Peyer's patch (tissue), 4 donors: ENCODE measurements at regions not wholly inside any gene's neighbourhood (a gene's known extent, or its start where the extent isn't known, plus 50 kb on each side); places are given as distances from the start of the nearest gene placed in this dataset.

Experiments
- DNase-seq, 3 donors: peaks; one replicate each; pipeline ENCODE4 v3.0.0-alpha.2; 2017 to 2019
- H3K27ac ChIP-seq, 4 donors: fragments of 200-600 bp; sonication (generic); one replicate each; pipeline ENCODE4 v1.5.1; 2016 to 2019
- H3K27me3 ChIP-seq, 2 donors: fragments of 200-600 bp; sonication (generic); one replicate each; pipeline ENCODE4 v1.5.1; 2019
- H3K36me3 ChIP-seq, 3 donors: fragments of 200-600 bp; sonication (generic); one replicate each; pipeline ENCODE4 v1.5.1; 2016 to 2019
- H3K4me1 ChIP-seq, 4 donors: fragments of 200-600 bp; sonication (generic); one replicate each; pipeline ENCODE4 v1.5.1; 2016 to 2019
- H3K4me3 ChIP-seq, 4 donors: fragments of 200-600 bp; sonication (generic); 1 replicate in 3 of 4; 2 replicates in 1 of 4; pipeline ENCODE4 v1.5.1; 2016 to 2019; ENCODE audit warnings: mild to moderate bottlenecking in 1 of 4
- H3K9me3 ChIP-seq, 4 donors: fragments of 200-600 bp; sonication (generic); one replicate each; pipeline ENCODE4 v1.5.1; 2016 to 2019; ENCODE audit warnings: mild to moderate bottlenecking in 1 of 4
- POLR2A ChIP-seq, 2 donors: fragments of 450-650 bp; IDR thresholded peaks; one replicate each; pipeline ENCODE4 v1.5.1; 2017; ENCODE audit warnings: antibody characterized with exemption in 2 of 2, mild to moderate bottlenecking in 2 of 2, moderate library complexity in 2 of 2
- TF ChIP-seq, protein P1 (sequence below), 6 experiments: fragments of 450-650 bp in 4 of 6; fragments of 200-600 bp in 2 of 6; sonication (generic) in 1 of 6; IDR thresholded peaks; one replicate each; pipeline ENCODE4 v1.5.1; 2017 to 2019; ENCODE audit warnings: antibody characterized with exemption in 6 of 6, mild to moderate bottlenecking in 3 of 6, moderate library complexity in 1 of 6

DNA sequence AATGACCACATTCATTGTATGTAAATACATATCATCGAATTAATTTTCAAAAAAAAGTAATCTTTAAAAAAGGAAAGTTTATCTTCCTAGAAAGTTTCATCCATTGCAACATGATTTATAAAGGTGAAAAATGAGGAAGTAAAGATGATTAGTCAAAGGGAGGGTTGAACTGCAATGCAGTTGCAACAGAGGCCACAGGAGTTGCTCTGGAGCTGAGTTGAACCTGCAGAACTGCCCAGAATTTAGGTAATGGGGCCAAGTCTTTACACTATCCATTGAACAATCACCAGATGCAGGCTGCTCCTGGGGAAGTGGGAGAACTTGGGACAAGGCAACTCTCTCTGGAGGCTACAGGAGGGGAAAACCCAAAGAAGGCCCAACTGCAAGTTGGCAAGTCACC lies 390.7 kb downstream of the METTL4 start:
- Histone ChIP-seq H3K27me3 (no peaks in the 10 kb centered on the region), H3K4me1 (no peaks in the 10 kb centered on the region), H3K9me3 (no peaks in the 10 kb centered on the region), H3K4me3 (no peak overlapping the region), H3K27ac (no peak overlapping the region), H3K36me3 (no peaks in the 10 kb centered on the region)
- no peak for DNase-seq
- no peak for TF ChIP-seq POLR2A (IDR thresholded peaks at IDR 0.05)

DNA sequence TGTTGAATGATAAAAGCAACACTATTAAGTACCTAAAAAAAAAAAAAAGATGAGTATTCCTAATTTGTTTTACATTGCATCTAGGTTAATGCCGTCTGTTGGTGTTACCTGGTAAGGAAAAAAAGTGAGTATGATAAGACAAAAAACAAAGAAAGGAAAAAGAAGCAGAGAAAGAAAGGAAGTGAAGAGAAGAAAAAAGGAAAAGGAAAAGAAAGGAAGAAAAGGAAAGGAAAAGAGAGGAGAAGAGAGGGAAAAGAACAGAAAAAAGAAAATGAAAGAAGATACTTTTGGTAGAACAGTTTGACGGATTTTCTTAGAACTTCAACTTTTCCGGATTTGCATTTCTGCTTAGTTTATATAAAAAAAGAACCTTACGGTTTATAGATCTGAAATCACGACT lies 387.9 kb downstream of the METTL4 start:
- Histone ChIP-seq H3K9me3 (no peaks in the 10 kb centered on the region), H3K27ac (no peak overlapping the region), H3K27me3 (no peaks in the 10 kb centered on the region), H3K4me1 (no peaks in the 10 kb centered on the region), H3K36me3 (no peaks in the 10 kb centered on the region), H3K4me3 (no peak overlapping the region)
- TF ChIP-seq POLR2A (IDR thresholded peaks at IDR 0.05), result no peak
- TF ChIP-seq, protein P1, sequence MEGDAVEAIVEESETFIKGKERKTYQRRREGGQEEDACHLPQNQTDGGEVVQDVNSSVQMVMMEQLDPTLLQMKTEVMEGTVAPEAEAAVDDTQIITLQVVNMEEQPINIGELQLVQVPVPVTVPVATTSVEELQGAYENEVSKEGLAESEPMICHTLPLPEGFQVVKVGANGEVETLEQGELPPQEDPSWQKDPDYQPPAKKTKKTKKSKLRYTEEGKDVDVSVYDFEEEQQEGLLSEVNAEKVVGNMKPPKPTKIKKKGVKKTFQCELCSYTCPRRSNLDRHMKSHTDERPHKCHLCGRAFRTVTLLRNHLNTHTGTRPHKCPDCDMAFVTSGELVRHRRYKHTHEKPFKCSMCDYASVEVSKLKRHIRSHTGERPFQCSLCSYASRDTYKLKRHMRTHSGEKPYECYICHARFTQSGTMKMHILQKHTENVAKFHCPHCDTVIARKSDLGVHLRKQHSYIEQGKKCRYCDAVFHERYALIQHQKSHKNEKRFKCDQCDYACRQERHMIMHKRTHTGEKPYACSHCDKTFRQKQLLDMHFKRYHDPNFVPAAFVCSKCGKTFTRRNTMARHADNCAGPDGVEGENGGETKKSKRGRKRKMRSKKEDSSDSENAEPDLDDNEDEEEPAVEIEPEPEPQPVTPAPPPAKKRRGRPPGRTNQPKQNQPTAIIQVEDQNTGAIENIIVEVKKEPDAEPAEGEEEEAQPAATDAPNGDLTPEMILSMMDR (IDR thresholded peaks at IDR 0.05), result no peak
- no peak for DNase-seq

DNA sequence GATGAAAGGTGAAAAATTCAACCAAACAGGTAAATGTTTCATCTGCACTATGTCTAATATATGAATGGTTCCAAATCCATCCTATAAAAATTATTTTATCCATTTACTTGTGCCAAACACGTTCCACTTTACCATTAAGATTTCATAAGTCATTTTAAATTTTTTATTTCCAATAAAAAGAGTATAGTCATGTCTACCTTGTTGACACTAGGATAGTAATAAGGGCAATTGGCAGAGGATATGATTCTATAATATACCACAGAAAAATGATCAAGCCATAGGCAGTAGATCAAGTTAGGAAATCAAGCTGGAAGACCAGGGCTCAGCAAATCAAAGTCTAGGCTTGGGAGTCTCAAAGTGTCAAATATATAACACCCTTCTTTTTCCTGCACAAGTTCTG lies 384.3 kb downstream of the METTL4 start:
- TF ChIP-seq, protein P1 (IDR thresholded peaks at IDR 0.05), result no peak
- TF ChIP-seq POLR2A (IDR thresholded peaks at IDR 0.05), result no peak
- no peak overlapping the region for H3K4me3 ChIP-seq
- no peaks in the 10 kb centered on the region for H3K4me1 ChIP-seq
- no peaks in the 10 kb centered on the region for H3K36me3 ChIP-seq
- H3K27me3 ChIP-seq, result no peaks in the 10 kb centered on the region
- H3K9me3 ChIP-seq, result no peaks in the 10 kb centered on the region
- DNase-seq, result no peak
- no peak overlapping the region for H3K27ac ChIP-seq

DNA sequence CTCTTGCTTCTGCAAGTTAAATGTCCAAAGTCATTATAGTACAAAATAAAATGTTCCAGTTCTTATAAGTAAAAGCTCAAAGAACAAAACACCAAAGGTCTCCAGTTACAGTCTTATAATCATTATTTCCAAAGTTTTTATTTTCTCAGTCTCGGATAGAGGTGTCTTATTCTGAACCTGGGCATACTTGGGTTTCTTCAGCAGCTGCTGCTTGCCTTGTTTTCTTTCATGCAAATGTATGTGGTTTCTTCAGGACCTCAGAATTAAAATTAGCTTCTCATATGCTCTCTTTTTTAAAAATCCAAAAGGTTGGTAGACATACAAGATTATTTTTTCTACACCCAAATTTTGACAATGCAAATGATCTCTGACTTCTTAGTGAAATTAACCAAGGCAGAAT lies 383.0 kb downstream of the METTL4 start:
- H3K4me1 ChIP-seq, result no peaks in the 10 kb centered on the region
- no peak overlapping the region for H3K4me3 ChIP-seq
- DNase-seq, result no peak
- no peaks in the 10 kb centered on the region for H3K36me3 ChIP-seq
- no peak overlapping the region for H3K27ac ChIP-seq
- no peaks in the 10 kb centered on the region for H3K27me3 ChIP-seq
- no peaks in the 10 kb centered on the region for H3K9me3 ChIP-seq
- no peak for TF ChIP-seq POLR2A (IDR thresholded peaks at IDR 0.05)
- TF ChIP-seq, protein P1 (IDR thresholded peaks at IDR 0.05), result no peak

DNA sequence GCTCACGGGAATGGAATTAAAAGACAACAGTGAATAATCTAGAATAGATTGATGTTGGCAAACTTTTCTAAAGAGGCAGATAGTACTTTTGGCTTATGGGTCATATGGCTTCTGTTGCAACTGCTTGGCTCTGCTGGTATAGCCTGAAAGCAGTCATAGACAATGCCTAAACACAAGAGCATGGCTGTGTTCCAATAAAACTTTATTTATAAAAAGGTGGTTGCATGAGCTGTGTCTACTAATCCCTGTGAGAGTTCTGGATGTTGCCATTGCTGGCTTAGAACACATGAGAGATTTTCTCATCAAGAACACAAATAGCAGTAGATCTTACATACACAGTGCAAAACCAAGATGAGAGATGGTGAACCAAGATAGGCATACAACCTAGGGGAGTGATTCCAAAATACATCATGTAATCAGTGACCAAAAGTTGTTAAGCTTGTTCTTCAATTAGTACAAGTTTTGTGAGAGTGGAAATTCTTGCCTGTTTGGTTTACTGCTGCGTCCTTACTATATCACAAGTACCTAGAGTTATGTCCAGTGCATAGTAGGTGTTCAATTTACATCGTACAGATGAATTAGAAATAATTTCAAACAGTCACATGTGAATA lies 380.0 kb downstream of the METTL4 start:
- Histone ChIP-seq H3K27me3 (no peaks in the 10 kb centered on the region), H3K36me3 (no peaks in the 10 kb centered on the region), H3K27ac (no peak overlapping the region), H3K4me1 (no peaks in the 10 kb centered on the region), H3K4me3 (no peak overlapping the region), H3K9me3 (no peaks in the 10 kb centered on the region)
- TF ChIP-seq POLR2A (IDR thresholded peaks at IDR 0.05), result no peak
- TF ChIP-seq, protein P1 (IDR thresholded peaks at IDR 0.05), result no peak
- DNase-seq, result no peak

DNA sequence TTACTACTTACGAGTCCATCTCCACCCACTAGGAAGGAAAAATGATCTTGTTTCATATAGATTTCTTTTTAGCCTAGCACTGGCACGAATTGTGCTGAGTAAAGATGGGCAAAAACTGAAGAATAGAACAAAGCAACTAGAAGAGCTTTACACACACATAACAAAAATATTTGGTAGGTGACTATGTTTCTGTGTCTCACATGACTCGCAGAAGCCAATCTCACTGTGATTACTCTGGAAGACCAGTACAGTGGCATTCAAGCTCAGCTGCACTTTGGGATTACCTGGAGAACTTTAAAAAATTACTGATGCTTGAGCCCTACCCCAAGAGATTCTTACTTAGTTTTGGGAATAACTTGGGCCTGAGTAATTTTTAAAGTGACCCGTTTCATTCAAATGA lies 378.7 kb downstream of the METTL4 start:
- TF ChIP-seq POLR2A (IDR thresholded peaks at IDR 0.05), result no peak
- TF ChIP-seq, protein P1 (IDR thresholded peaks at IDR 0.05), result no peak
- no peaks in the 10 kb centered on the region for H3K36me3 ChIP-seq
- DNase-seq, result no peak
- no peak overlapping the region for H3K27ac ChIP-seq
- H3K9me3 ChIP-seq, result no peaks in the 10 kb centered on the region
- H3K4me3 ChIP-seq, result no peak overlapping the region
- no peaks in the 10 kb centered on the region for H3K4me1 ChIP-seq
- no peaks in the 10 kb centered on the region for H3K27me3 ChIP-seq
